ENCODE measurements at regions not wholly inside any gene's neighbourhood (a gene's known extent, or its start where the extent isn't known, plus 50 kb on each side); places are given as distances from the start of the nearest gene placed in this dataset.
"Not testable (repeated sequence)": the region's sequence is repeated elsewhere in the genome, so short reads cannot be mapped to it uniquely, and the experiment has no call there.

- DNase-seq (ENCODE audit: low spot score) = no peak
Measured at GRCh38 chr1:221583465-221583864, 158.4 kb downstream of the DUSP10 start.

GRCh38 chr1:221587013-221587412 is 154.9 kb downstream of the DUSP10 start:
- DNase-seq (ENCODE audit: low spot score) = not testable (repeated sequence)

- not testable (repeated sequence) for DNase-seq (ENCODE audit: low spot score)
Measured at GRCh38 chr1:221591250-221591649, 150.6 kb downstream of the DUSP10 start.

GRCh38 chr1:221594576-221594975 is 147.3 kb downstream of the DUSP10 start:
- no peak for DNase-seq (ENCODE audit: low spot score)

- no peak for DNase-seq (ENCODE audit: low spot score)
Measured at GRCh38 chr1:221598122-221598521, 143.8 kb downstream of the DUSP10 start.

DNA sequence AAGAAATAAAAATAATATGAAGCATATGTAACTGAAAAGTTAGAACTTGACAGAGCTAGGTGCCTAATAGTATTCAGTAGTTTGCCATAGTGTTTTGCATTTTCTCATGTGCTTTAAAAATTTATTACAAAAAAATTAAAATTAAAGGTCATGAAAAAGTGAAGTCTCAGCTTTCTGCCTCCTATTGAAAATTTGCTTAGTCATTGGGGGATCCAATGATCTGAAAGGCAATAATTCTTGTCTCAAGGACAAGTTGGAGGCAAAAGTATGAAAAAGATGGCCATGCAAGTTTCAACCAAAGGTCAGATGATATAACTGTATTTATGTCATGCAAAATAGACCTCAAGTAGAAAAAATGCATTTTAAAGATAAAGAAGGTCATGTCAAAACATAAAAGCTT is 140.7 kb downstream of the DUSP10 start:
- DNase-seq (ENCODE audit: low spot score) = no peak

GRCh38 chr1:221602830-221603229 is 139.1 kb downstream of the DUSP10 start:
- DNase-seq (ENCODE audit: low spot score) = no peak

GRCh38 chr1:221604390-221604789 is 137.5 kb downstream of the DUSP10 start:
- not testable (repeated sequence) for DNase-seq (ENCODE audit: low spot score)

DNA sequence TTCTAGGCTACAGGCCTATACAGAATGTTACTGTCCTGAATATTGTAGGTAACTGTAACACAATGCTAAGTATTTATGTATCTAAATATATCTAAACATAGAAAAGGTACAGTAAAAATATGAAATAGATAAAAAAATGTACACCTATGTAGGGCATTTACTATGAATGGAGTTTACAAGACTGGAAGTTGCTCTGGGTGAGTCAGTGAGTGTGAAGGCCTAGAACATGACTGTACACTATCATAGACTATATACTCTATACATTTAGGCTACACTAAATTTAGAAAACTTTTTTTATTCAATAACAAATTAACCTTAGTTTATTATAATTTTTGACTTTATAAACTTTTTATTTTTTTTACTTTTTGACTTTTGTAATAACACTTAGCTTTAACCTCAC is 136.9 kb downstream of the DUSP10 start:
- DNase-seq (ENCODE audit: low spot score) = no peak

DNA sequence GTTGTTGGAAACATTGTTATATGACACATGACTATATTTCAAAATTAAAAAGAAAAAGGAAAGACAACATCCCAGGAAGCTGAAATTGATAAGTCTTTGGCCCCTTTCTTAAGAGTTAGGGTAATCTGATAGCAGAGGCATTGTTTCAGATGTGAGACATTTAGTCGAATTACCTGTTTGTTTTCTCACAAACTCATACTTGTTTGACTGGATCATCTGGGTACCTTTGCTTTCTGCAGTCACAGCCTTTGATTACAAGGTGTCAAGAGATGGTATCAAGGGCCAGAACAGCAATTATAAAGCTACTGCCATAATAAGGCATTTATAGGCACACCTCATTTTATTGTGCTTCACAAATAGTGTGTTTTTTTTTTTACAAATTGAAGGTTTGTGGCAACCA is 136.3 kb downstream of the DUSP10 start:
- DNase-seq (ENCODE audit: low spot score) = no peak

DNA sequence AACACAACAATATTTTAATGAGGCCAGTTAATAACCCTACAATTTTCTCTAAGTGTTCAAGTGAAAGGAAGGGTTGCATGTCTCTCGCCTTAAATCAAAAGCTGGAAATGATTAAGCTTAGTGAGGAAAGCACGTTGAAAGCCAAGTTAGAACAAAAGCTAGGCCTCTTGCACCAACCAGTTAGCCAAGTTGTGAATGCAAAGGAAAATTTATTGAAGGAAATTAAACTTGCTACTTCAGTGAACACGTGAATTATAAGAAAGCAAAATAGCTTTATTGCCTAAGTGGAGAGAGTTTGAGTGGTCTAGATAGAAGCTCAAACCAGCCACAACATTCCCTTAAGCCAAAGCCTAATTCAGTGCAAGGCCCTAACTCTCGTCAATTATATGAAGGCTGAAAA is 135.6 kb downstream of the DUSP10 start:
- DNase-seq (ENCODE audit: low spot score) = no peak

DNA sequence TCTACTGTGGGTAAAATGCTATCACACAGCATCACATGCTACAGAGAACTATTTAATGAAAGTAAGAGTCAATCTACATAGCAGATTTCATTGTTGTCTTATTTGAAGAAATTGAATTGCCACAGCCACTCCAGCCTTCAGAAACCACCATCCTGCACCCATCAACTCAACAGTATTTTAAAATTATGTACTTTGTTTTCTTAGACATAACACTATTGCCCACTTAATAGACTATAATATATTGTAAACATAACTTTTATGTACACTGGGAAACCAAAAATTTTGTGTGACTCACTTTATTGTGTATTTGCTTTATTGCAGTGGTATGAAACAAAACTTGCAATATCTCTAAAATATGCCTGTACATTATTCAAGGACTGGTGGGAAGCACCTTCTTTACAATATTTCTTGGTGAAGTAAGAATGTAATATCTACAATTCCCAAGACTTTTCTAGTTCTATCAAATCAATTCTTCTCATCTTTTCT is 133.0 kb downstream of the DUSP10 start:
- no peak for DNase-seq (ENCODE audit: low spot score)

DNA sequence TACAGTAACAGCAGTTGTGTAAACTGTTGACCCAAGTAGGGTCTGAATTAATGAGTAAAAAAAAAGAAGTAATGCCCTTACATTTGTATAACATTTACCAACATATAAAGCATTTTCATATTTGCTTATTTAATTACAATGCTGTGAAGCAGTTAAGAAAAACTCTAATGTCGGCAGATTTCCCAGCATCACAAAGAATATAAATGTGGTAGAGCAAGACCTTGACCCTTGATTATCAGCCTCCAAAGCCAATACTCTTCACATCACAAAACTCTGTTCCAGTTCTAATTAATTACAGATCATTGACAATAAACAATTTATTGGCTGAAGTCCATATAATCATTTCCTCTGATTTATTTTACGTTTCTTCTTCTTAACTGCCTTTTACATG is 130.2 kb downstream of the DUSP10 start:
- no peak for DNase-seq (ENCODE audit: low spot score)

GRCh38 chr1:221612047-221612777 is 129.7 kb downstream of the DUSP10 start:
- no peak for DNase-seq (ENCODE audit: low spot score)

DNA sequence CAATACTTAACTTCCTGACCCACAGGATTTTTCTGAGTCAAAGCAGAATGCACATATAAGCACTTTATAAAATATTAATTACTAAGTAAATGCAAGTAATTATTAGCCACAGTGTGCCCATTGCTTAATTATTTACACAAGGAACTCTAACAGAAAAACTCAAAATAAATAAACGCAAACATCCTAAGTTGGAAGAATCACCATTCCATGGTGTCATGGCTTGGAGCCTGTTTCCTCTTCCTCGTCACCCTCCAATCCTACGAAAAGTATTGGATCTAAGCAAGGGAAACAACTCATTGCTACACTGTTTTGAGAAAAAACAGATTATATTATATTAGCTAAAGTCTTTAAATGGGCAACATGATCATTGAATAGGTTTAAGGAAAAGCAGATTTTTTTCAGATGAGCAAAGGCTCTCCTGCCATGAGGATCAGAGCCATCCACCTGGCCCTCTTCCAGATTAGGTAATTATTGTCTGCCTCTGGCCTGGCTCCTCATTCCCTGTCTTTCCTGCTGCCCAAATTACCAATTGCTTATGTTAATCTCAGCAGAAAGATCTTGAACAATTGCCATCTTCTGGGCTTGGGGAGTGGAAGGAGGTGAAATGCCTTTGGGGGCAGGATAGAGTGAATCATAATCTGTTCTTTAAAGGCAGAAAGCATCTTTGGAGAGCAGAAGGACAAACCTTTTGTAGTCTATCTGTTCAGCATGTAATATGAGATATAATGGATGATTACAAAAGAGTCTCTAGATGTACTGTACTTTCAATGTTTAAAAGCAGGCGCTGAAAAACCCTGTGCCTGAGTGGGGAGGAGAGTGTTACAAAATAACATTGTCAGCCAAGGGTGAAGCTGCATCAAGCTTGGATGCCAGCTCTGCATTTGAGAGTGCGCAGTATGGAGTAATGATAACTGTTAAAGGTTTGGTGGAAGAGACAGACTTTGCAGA is 121.2 kb downstream of the DUSP10 start:
- DNase-seq (ENCODE audit: low spot score) = no peak

DNA sequence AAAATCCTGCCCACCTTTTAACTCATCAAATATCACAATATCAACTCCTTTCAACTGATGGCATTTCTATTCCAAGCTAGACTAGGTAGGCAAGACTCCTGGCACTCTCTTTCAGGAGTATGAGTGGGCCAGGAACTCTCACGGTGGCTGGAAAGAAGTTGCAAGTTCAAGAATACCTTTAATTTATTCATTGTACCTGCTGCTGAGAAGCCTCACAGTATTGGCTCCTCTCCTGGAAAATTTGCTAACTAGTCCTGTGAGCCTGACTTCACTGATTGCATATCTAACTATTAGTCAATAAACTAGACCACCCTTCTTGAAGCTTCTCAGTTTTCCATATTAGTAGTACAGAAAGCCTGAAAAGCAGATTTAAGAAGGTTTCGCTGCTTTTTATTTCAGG is 120.2 kb downstream of the DUSP10 start:
- no peak for DNase-seq (ENCODE audit: low spot score)

DNA sequence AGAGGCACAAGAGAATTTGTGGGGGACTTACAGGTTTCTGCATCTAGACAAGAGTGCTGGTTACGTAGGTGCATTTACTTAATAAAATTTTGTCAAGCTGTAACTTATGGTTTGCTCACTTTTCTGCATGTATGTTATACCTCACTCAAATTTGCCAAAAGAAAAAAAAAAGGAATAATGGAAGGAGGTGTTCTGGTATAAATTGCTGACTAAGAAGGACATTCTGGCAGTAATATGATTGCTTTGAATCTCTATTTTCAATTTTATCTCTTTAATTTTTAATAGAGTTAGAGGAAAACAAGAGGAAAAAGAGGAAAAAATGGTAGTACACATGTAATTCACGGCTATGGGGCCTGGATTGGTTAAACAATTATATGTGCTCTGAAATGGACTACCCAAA is 119.5 kb downstream of the DUSP10 start:
- DNase-seq (ENCODE audit: low spot score) = no peak

DNA sequence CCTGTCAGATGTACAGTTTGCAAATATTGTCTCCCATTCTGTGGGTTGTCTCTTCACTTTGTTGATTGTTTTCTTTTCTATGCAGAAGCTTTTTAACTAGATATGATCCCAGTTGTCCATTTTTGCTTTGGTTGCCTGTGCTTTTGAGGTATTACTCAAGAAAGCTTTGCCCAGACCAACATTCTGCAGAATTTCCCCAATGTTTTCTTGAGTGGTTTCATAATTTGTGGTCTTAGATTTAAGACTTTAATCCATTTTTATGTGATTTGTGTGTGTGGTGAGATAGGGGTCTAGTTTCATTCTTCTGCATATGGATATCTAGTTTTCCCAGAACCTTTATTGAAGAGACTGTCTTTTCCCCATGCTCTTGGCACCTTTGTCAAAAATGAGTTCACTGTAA is 116.9 kb downstream of the DUSP10 start:
- DNase-seq (ENCODE audit: low spot score) = no peak

- no peak for DNase-seq (ENCODE audit: low spot score)
Measured at GRCh38 chr1:221626041-221626440, 115.8 kb downstream of the DUSP10 start.

GRCh38 chr1:221630236-221630635 is 111.7 kb downstream of the DUSP10 start:
- no peak for DNase-seq (ENCODE audit: low spot score)

DNA sequence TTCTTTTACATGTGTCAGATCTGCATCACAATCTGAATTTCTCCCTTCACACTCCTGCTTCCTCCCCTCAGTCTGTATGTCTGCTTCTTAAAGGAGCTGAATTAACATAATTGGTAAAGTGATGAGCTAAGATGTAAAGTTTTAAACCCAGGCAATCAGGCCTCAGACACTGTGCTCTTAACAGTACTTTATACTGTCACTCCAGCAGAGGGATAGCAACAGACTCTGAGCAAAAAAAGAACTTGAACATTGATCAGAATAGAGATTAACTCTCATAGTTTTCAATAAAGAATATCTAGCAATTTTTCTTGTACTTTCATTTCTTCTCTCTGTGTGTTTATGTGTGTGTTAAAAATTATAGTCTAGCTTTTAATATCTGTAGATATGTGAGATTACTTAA is 110.3 kb downstream of the DUSP10 start:
- DNase-seq (ENCODE audit: low spot score) = no peak

DNA sequence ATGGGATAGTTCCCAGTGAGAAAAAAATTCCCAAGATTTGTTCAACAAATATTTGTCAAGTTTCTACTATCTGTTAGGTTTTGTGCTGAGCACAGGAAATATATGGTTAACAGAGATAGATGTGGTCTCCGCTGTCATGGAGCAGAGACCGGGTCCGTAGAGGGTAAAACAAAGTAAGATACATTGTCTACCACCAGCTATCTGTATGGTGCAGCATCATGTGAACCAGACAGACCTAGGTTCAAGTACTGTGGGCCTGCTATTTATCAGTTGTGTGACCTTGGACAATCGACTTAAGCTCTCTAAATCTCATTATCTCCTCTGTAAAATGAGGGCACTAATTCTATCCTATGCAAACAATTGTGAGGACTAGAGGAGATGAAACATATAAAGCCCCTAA is 109.8 kb downstream of the DUSP10 start:
- DNase-seq (ENCODE audit: low spot score) = no peak

DNA sequence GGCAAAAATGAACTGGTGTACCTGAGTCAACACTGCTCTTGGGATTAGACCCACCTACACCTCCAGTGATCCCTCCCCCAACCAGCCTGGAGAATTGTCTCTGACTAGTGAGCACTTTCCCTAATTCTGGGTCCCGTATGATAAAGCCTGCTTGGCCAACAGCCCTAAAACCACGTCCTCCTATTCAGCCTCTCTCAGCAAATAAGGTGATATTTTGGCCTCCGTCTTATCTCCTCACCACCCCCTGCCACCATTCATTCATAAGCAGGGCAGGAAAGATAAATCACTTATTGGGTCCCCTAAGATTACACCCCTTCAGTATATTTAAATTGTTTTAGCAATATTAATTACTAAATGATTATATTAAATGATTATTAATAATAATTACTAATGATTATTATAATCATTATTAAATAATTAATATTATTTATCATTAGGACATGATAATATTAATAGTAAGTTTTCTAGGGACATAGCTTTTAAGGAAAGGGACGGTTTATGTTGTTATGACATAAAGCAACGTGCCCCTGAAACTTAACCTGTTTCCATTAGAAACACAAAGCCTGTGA is 108.0 kb downstream of the DUSP10 start:
- no peak for DNase-seq (ENCODE audit: low spot score)

All from HuH-7 (cell line).